Effector memory CD4-positive, alpha-beta T cell (primary cell): ENCODE measurements at regions not wholly inside any gene's neighbourhood (a gene's known extent, or its start where the extent isn't known, plus 50 kb on each side); places are given as distances from the start of the nearest gene placed in this dataset.

Experiments used
- DNase-seq, 3 donors: peaks; one replicate each; pipeline ENCODE4 v3.0.0-alpha.2; 2020
- H3K27ac ChIP-seq: 2 replicates; pipeline ENCODE4 v1.7.0; 2013; ENCODE audit warnings: mild to moderate bottlenecking, low read length, moderate library complexity; ENCODE audit not compliant: insufficient read depth, poor library complexity, severe bottlenecking
- H3K27me3 ChIP-seq: replicated peaks from 2 replicates; pipeline ENCODE4 v1.7.0; 2013; ENCODE audit warnings: mild to moderate bottlenecking, low read length; ENCODE audit not compliant: insufficient read depth, control insufficient read depth, poor library complexity, severe bottlenecking
- H3K36me3 ChIP-seq: 2 replicates; pipeline ENCODE4 v1.7.0; 2013; ENCODE audit warnings: mild to moderate bottlenecking, low read length, moderate library complexity; ENCODE audit not compliant: control insufficient read depth, insufficient read depth
- H3K4me1 ChIP-seq: 2 replicates; pipeline ENCODE4 v1.7.0; 2013; ENCODE audit warnings: low read length, mild to moderate bottlenecking; ENCODE audit not compliant: control insufficient read depth, insufficient read depth, poor library complexity, severe bottlenecking
- H3K4me3 ChIP-seq: 2 replicates; pipeline ENCODE4 v1.7.0; 2013; ENCODE audit warnings: low read length, low read depth, mild to moderate bottlenecking; ENCODE audit not compliant: insufficient read depth, poor library complexity, severe bottlenecking
- H3K9me3 ChIP-seq: 2 replicates; pipeline ENCODE4 v1.7.0; 2013; ENCODE audit warnings: mild to moderate bottlenecking, low read length, moderate library complexity; ENCODE audit not compliant: control insufficient read depth

GRCh38 chr13:59247171-59247570 is 916.6 kb downstream of the DIAPH3 start:
- Histone ChIP-seq H3K27ac (no peak overlapping the region), H3K4me1 (no peaks in the 10 kb centered on the region), H3K27me3 (no peaks in the 10 kb centered on the region), H3K4me3 (no peak overlapping the region), H3K36me3 (no peaks in the 10 kb centered on the region), H3K9me3 (no peaks in the 10 kb centered on the region)
- no peak for DNase-seq

GRCh38 chr13:59250336-59251189 is 913.2 kb downstream of the DIAPH3 start:
- DNase-seq: no peak
- Histone ChIP-seq H3K27ac (no peak overlapping the region), H3K4me1 (no peaks in the 10 kb centered on the region), H3K36me3 (no peaks in the 10 kb centered on the region), H3K4me3 (no peak overlapping the region), H3K9me3 (no peaks in the 10 kb centered on the region), H3K27me3 (no peaks in the 10 kb centered on the region)

GRCh38 chr13:59259165-59260000 is 904.3 kb downstream of the DIAPH3 start:
- Histone ChIP-seq H3K4me1 (no peaks in the 10 kb centered on the region), H3K27ac (no peak overlapping the region), H3K4me3 (no peak overlapping the region), H3K36me3 (no peaks in the 10 kb centered on the region), H3K27me3 (no peaks in the 10 kb centered on the region), H3K9me3 (no peaks in the 10 kb centered on the region)
- no peak for DNase-seq

GRCh38 chr13:59261928-59262488 is 901.7 kb downstream of the DIAPH3 start:
- Histone ChIP-seq H3K27ac (no peak overlapping the region), H3K36me3 (no peaks in the 10 kb centered on the region), H3K4me1 (no peaks in the 10 kb centered on the region), H3K27me3 (no peaks in the 10 kb centered on the region), H3K9me3 (no peaks in the 10 kb centered on the region), H3K4me3 (no peak overlapping the region)
- no peak for DNase-seq

- H3K4me3 ChIP-seq: no peak overlapping the region
- H3K4me1 ChIP-seq: no peaks in the 10 kb centered on the region
- no peaks in the 10 kb centered on the region for H3K9me3 ChIP-seq
- H3K27ac ChIP-seq: no peak overlapping the region
- DNase-seq: no peak
- no peaks in the 10 kb centered on the region for H3K27me3 ChIP-seq
- no peaks in the 10 kb centered on the region for H3K36me3 ChIP-seq
Measured at GRCh38 chr13:59263531-59263930, 900.2 kb downstream of the DIAPH3 start.

GRCh38 chr13:59266478-59267063 is 897.2 kb downstream of the DIAPH3 start:
- Histone ChIP-seq H3K36me3 (no peaks in the 10 kb centered on the region), H3K4me1 (no peaks in the 10 kb centered on the region)

GRCh38 chr13:59269476-59269875 is 894.3 kb downstream of the DIAPH3 start:
- Histone ChIP-seq H3K4me1 (no peaks in the 10 kb centered on the region), H3K27ac (no peak overlapping the region), H3K9me3 (no peaks in the 10 kb centered on the region), H3K27me3 (no peaks in the 10 kb centered on the region), H3K36me3 (no peaks in the 10 kb centered on the region), H3K4me3 (no peak overlapping the region)
- no peak for DNase-seq

More at GRCh38 chr13:59266478-59267063, 897.2 kb downstream of the DIAPH3 start:
- Histone ChIP-seq H3K27me3 (no peaks in the 10 kb centered on the region), H3K9me3 (no peaks in the 10 kb centered on the region), H3K27ac (no peak overlapping the region), H3K4me3 (no peak overlapping the region)
- no peak for DNase-seq

GRCh38 chr13:59270327-59270726 is 893.4 kb downstream of the DIAPH3 start:
- Histone ChIP-seq H3K9me3 (no peaks in the 10 kb centered on the region), H3K4me1 (no peaks in the 10 kb centered on the region), H3K27ac (no peak overlapping the region), H3K4me3 (no peak overlapping the region), H3K36me3 (no peaks in the 10 kb centered on the region), H3K27me3 (no peaks in the 10 kb centered on the region)
- no peak for DNase-seq

- Histone ChIP-seq H3K36me3 (no peaks in the 10 kb centered on the region), H3K27ac (no peak overlapping the region), H3K4me3 (no peak overlapping the region), H3K27me3 (no peaks in the 10 kb centered on the region), H3K4me1 (no peaks in the 10 kb centered on the region), H3K9me3 (no peaks in the 10 kb centered on the region)
- DNase-seq: no peak
Measured at GRCh38 chr13:59274958-59275727, 888.6 kb downstream of the DIAPH3 start.
